T47D (cell line): ENCODE measurements at regions not wholly inside any gene's neighbourhood (a gene's known extent, or its start where the extent isn't known, plus 50 kb on each side); places are given as distances from the start of the nearest gene placed in this dataset.

ENCODE experiments used
- DNase-seq, 2 experiments: peaks; one replicate each; pipeline versions ENCODE4 v3.0.0 to v3.0.0-alpha.2; 2011 to 2012; ENCODE audit warnings: low read depth in 1 of 2, low spot score in 1 of 2
- JUND ChIP-seq: IDR thresholded peaks from 2 replicates; pipeline ENCODE4 v1.6.1; 2012; ENCODE audit warnings: low read depth
- in situ Hi-C: cut with HindIII; loops from 2 replicates; pipeline ENCODE4 v1.10.0; 2016; ENCODE audit warnings: low sequenced_read_pairs, low pct_unique_long_range_greater_than_20kb

DNA sequence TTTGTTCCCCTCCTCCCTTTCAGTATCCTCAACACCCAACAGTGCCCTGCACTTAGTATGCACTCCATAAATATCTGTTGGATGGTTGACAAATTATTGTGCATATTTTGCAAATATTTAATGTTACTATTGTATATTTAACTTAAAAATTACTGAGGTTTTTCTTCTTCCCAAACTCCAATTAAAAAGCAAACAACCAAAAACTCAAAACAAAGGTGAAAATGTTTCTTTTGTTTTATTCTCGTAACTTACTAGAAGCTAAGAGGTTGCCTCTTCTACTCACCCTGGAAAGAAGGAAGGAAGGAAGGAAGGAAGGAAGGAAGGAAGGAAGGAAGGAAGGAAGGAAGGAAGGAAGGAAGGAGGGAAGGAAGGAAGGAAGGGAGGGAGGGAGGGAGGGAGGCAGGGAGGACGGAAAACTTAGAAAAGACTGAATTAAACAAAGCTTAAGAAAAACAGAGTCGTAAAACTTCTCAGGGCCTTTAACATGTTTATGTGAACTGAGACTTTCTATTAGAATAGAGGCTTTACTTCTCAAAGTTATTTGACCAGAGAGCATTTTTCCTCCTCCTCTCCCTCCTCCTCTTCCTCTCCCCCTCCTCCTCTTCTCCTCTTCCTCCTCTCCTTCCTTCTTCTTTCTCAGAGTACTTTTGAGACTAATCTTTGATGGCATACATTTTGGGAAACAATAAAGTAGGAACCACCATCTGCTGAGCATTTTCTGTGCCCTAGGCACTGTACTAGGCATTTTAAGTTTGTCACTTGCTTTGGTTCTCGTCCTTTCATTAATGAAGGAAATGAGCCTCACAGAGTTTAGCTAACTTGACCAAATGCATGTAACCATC lies 396.6 kb upstream of the WWC1 start:
- no peak for TF ChIP-seq JUND
- DNase-seq = no peak
- in situ Hi-C loops = no loop called here

DNA sequence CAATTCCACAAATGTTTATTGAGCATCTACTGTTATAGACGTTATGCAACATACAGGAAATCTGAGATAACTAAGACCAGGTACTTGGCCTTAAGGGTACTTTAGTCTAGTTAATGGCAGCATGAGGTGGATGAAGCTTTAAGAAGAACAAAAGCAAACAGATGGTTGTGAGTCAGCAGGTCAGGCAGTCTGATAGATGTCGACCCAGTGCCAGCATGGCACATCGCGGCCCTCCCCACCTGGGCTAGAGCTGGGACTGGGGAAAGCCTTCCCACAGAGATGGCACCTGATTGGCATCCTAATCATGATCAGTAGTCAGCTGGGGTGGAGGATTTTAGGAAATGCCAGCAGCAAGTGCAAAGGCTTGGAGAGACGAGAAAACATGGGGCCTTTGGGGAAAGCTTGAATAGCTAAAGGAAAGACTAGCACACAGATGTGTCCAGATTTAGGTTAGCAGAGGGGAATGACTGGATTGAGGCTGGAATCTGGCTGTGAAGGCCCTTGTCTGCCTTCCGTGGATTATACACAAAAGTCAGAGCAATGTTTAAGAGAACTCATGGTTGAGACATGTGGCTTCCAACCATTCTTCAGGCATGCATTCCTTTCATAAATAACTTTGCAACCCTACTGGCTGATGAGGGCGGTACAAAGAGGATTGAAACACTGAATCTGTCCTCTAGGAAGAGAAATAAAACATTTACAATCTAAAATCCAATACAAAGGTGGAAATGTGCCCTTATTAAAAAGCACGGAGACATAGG lies 395.4 kb upstream of the WWC1 start:
- in situ Hi-C loops = no loop called here
- DNase-seq = no peak
- TF ChIP-seq JUND = no peak

DNA sequence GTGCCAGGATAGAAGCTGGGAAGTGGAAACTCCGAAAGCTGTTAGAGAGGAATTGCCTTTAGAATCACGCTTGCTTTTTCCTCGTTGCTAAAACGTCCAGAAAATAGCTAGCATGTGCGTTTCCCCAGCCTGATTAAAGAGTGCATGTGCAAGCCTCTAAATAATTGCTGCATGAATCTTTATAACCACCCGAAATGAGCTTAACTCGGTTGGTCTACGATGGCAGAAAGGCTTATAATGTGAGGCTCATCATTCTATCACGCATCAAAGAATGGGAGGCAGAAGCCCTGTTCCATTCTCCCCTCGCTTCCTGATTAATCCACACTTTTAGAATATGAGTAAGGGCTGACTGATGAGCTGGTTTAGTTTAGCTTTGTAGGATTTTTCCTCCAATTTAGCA lies 394.6 kb upstream of the WWC1 start:
- in situ Hi-C loops = no loop called here
- no peak for DNase-seq
- TF ChIP-seq JUND = no peak

DNA sequence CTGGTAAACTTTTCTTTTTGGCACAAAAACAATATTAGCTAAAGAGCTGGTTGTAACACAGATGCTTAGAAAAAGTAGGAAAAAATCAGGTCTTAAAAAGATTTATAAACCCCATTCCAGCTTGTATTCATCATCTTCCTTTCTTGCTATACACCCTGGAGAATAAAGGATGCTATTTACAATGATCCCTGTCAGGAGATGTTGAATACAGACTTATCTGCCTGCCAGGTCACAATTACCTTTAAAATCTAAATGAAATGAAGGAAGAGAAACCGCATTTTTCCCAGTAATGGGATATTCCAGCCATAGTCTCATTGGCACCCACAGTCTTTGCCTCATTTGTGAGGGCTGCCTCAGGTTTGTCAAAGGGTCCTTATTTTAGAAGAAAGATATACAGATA lies 394.1 kb upstream of the WWC1 start:
- DNase-seq = no peak
- in situ Hi-C loops = no loop called here
- no peak for TF ChIP-seq JUND

DNA sequence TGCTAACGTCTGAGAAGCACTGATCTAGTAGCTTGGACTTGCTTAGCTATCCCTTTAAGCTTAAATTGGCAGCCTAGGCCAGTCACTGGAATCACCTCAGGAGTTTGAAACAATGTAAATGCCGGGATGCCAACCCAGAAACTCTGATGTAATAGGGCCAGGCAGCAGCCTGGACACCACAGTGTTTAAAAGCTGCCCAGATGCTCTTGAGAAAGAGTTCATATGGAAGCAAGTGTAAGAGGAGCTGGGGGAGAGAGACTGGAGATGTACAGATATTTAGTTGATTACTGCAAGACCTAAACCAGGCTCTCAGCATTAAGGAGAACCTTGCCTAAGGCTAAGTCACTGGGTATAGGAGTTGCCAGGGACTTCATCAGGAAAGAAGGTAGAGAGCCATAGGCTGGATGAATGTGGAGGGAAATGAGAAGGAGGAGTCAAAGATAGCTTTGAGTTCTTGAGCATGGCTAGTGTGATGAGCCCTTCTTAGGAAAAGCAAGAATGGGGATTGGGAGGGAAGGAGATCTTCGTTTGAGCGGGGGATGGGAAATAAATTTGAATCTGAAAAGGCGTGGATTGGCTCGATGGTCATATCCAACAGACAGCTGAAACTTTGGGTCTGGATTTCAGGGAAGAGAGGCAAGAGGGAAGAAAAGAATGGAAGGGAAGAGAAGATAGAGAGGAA lies 392.9 kb upstream of the WWC1 start:
- in situ Hi-C loops = no loop called here
- no peak for DNase-seq
- TF ChIP-seq JUND = no peak

DNA sequence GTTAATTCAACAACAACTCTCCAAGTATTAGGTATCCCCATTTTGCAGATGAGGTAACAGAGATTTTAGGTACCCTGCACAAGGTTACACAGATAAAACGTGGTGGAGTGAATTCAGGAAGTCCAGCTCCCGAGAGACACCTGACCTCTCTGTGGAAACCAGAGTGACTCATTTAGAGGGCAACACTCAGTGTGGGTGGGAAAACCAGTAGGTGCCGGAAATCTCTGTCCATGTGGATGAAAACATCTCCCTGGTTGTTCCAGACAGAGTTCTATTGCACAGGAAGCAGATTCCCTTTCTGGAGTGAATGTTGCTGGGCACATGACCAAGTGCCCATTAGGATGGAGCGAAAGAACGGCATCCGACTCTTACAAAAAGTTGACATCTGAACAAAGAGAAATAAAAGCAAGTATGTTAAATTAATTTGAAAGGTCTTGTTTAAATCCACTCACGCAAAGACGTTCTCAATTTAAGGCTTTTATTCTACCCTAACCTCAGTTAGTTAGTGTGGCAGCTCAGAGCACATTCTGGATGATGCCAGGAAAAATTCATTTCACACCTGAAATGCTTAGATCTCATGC lies 391.9 kb upstream of the WWC1 start:
- TF ChIP-seq JUND = no peak
- no peak for DNase-seq
- in situ Hi-C loops = no loop called here

DNA sequence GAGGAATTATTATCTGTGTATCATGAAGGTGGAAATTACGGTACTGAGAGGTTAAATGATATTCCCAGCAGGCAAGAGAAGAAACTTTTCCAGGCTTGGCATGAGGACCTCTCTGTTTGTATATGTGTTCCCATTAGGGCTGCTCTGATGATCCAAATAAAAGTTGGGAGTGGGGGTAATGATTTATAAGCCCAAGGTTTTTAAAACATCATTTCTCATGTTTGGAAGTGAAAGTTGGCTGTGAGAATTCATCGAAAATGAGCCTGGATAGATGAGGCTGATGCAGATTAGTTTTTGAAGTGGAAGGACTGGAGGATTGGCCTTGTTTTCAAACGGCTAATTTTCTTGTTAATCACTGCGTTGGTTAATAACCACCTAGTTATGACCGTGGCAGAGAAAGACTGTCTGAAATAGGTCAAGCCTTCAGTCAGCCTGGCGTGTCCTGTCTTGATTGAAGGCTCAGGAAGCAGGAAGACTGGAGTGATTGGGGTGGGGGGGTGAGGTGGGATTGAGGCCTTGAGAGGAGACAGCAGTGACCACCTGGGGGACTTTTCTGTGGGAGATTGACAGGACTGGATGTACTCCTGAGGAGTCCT lies 391.0 kb upstream of the WWC1 start:
- in situ Hi-C loops = no loop called here
- DNase-seq = no peak
- no peak for TF ChIP-seq JUND

DNA sequence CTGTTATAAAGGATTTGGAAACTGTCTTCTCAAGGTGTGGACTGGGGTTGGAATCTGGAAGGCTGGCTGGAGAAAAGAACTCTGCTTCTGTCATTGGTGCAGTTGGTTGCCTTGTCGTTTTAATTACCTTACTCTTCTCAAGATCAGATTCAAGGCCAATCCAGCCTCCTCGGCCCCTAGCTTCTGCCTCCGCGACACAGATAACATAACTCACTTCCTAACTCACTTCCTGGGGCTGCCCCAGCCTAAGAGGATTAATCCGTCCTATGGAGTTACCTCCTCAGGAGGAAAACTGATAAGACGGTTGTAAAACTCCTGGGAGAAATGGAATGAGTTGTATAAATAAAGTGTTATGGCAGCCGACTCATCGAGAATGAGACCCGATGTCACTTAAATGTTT lies 389.1 kb upstream of the WWC1 start:
- DNase-seq = no peak
- no peak for TF ChIP-seq JUND
- in situ Hi-C loops = no loop called here

DNA sequence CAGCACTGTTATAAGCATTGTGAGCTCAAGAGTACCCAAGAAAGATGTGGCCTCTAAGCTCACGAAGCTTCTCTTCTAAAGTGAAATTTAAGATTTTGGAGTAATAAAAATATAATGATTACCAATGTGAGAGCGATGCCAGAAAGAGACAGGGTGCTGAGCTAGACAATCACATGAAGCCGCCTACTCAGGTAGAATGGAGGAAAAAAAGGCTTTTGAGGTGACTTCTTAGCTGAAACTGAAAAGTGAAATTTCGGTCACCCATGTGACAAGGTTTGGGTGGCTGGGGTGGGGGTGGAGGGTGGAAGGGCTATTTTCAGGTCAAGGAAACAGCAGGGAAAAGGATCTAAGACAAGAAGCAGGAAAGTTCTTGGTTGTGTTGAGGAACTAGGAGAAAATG lies 388.2 kb upstream of the WWC1 start:
- no peak for TF ChIP-seq JUND
- DNase-seq = no peak
- in situ Hi-C loops = no loop called here

DNA sequence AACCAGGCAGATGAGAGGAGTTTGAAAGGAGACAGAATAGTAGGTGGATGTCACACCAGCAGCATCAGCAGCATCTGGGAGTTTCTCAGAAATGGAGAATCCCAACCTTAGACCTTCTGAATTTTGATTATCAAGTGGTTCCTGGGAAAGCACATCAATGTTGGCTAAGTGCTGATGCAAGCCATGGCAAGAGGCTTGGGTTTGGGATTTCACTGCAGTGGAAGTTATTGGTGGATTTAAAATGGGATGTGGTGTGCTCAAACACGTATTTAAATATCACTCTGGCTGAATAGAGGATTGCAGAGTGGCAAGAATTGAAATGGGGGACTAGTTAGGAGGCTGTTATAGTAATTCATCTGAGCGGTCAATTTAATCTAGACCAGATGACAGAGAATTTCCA lies 387.8 kb upstream of the WWC1 start:
- in situ Hi-C loops = no loop called here
- TF ChIP-seq JUND = no peak
- DNase-seq = no peak

DNA sequence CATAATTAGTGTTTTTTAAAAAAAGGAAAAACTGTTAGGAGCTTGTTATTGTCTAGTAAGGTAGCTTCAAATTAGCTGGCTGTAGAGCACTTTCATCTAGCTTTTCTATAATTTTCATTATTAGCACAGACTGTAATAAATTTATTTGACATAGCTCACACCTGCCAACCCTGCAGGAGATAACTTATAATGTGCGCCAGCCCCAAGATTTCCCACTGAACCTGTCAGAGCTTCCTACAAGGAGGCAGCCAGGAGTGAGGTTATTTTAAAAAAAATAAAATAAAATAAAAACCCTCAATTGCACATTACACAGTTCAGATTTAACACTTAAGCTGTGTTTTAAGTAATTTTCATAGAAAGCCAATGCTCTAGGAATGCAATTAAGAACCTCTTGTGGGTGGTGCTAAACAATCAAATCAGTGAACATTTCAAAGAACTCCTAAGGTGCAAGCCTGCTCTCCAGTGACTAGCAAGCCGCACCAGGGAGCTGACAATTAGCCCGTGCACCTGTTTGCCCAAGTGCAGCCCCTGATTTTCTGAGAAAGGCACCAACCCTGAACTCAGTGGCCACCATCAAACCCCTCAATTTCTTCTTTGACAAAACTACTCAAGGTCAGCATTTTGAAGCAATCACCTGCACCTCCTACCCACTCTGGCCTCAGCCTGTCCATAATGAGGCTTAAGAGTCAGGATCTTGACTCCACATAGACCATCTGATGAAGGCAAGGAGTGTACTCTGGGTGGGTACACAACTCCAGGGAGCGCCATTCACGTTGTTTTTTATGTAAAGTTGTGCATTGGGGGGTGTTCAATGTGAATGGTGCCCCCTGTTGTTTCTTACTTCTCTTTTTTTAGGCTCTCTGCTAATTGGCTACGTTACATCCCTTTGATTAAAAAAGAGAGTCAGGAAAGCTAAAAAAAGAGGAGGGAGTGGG lies 385.3 kb upstream of the WWC1 start:
- in situ Hi-C loops = no loop called here
- TF ChIP-seq JUND = no peak
- no peak for DNase-seq
